ENCODE measurements at regions not wholly inside any gene's neighbourhood (a gene's known extent, or its start where the extent isn't known, plus 50 kb on each side); places are given as distances from the start of the nearest gene placed in this dataset.
A peak's percentile ranks its signal among the peaks of the same experiment; 100 is the strongest.

- TF ChIP-seq CTCF (IDR thresholded peaks at IDR 0.05; ENCODE audit: poor library complexity): no peak
- TF ChIP-seq EZH2 (IDR thresholded peaks at IDR 0.05; ENCODE audit: borderline replicate concordance): no peak
- TF ChIP-seq EZH2phosphoT487 (IDR thresholded peaks at IDR 0.05; ENCODE audit: low read depth, severe bottlenecking, unreplicated experiment): no peak
- no peaks in the 10 kb centered on the region for H4K20me1 ChIP-seq (ENCODE audit: insufficient read depth, poor library complexity, severe bottlenecking)
- no peak overlapping the region for H3K4me3 ChIP-seq
- H3K4me2 ChIP-seq: no peak overlapping the region
- no peak overlapping the region for H2AFZ ChIP-seq
- H3K36me3 ChIP-seq (replicated peaks; ENCODE audit: insufficient read depth, low read depth): no peaks in the 10 kb centered on the region
- H3K9me2 ChIP-seq (replicated peaks; ENCODE audit: insufficient read depth): no peaks in the 10 kb centered on the region
- H3K9me3 ChIP-seq (ENCODE audit: low read depth): no peaks in the 10 kb centered on the region
- H3K27ac ChIP-seq: no peak overlapping the region
- H3K27me3 ChIP-seq: no peaks in the 10 kb centered on the region
- WGBS (ENCODE audit: low lambda C conversion rate, missing lambda C conversion rate): 93% methylated on average over 7 of the region's 7 CpGs
- DNase-seq (ENCODE audit: low spot score): no peak
- peaks cover 30% of the 10 kb centered on the region for H3K4me1 ChIP-seq (ENCODE audit: insufficient read depth)
- H3K79me2 ChIP-seq: no peaks in the 10 kb centered on the region
Measured at GRCh38 chr1:43036932-43037331, 78.3 kb upstream of the SLC2A1 start.

- Histone ChIP-seq H3K4me3 (no peak overlapping the region), H3K36me3 (replicated peaks; ENCODE audit: insufficient read depth, low read depth) (no peaks in the 10 kb centered on the region), H3K9me2 (replicated peaks; ENCODE audit: insufficient read depth) (no peaks in the 10 kb centered on the region), H3K4me1 (ENCODE audit: insufficient read depth) (peaks cover 30% of the 10 kb centered on the region), H4K20me1 (ENCODE audit: insufficient read depth, poor library complexity, severe bottlenecking) (no peaks in the 10 kb centered on the region), H3K27ac (peak overlapping the region; percentile 6), H3K79me2 (no peaks in the 10 kb centered on the region), H3K27me3 (no peaks in the 10 kb centered on the region), H2AFZ (no peak overlapping the region), H3K9me3 (ENCODE audit: low read depth) (no peaks in the 10 kb centered on the region), H3K4me2 (no peak overlapping the region)
- TF ChIP-seq EZH2phosphoT487 (IDR thresholded peaks at IDR 0.05; ENCODE audit: low read depth, severe bottlenecking, unreplicated experiment): no peak
- TF ChIP-seq EZH2 (IDR thresholded peaks at IDR 0.05; ENCODE audit: borderline replicate concordance): no peak
- TF ChIP-seq CTCF (IDR thresholded peaks at IDR 0.05; ENCODE audit: poor library complexity): no peak
- DNase-seq (ENCODE audit: low spot score): no peak
- WGBS (ENCODE audit: low lambda C conversion rate, missing lambda C conversion rate): 77% methylated on average over 23 of the region's 24 CpGs
Measured at GRCh38 chr1:43035821-43036741, 77.4 kb upstream of the SLC2A1 start.

GRCh38 chr1:43034778-43035177 is 76.1 kb upstream of the SLC2A1 start:
- DNase-seq (ENCODE audit: low spot score): no peak
- no peak overlapping the region for H3K4me2 ChIP-seq
- no peaks in the 10 kb centered on the region for H3K27me3 ChIP-seq
- H3K36me3 ChIP-seq (replicated peaks; ENCODE audit: insufficient read depth, low read depth): no peaks in the 10 kb centered on the region
- H3K4me3 ChIP-seq: no peak overlapping the region
- H3K9me2 ChIP-seq (replicated peaks; ENCODE audit: insufficient read depth): no peaks in the 10 kb centered on the region
- WGBS (ENCODE audit: low lambda C conversion rate, missing lambda C conversion rate): 75% methylated on average over 4 of the region's 4 CpGs
- H4K20me1 ChIP-seq (ENCODE audit: insufficient read depth, poor library complexity, severe bottlenecking): no peaks in the 10 kb centered on the region
- peaks cover 30% of the 10 kb centered on the region for H3K4me1 ChIP-seq (ENCODE audit: insufficient read depth)
- H3K79me2 ChIP-seq: no peaks in the 10 kb centered on the region
- TF ChIP-seq EZH2phosphoT487 (IDR thresholded peaks at IDR 0.05; ENCODE audit: low read depth, severe bottlenecking, unreplicated experiment) (no peak), EZH2 (IDR thresholded peaks at IDR 0.05; ENCODE audit: borderline replicate concordance) (no peak), CTCF (IDR thresholded peaks at IDR 0.05; ENCODE audit: poor library complexity) (no peak)
- H3K9me3 ChIP-seq (ENCODE audit: low read depth): no peaks in the 10 kb centered on the region
- H2AFZ ChIP-seq: peak overlapping the region; percentile 29
- peak overlapping the region; percentile 50 for H3K27ac ChIP-seq
